ENCODE measurements at regions not wholly inside any gene's neighbourhood (a gene's known extent, or its start where the extent isn't known, plus 50 kb on each side); places are given as distances from the start of the nearest gene placed in this dataset.

- Histone ChIP-seq H3K4me2 (ENCODE audit: insufficient read depth, low read length) (no peak overlapping the region), H2AFZ (ENCODE audit: low read length) (no peak overlapping the region), H3K36me3 (ENCODE audit: insufficient read depth, low read length) (no peaks in the 10 kb centered on the region), H4K20me1 (ENCODE audit: insufficient read depth, low read length) (no peaks in the 10 kb centered on the region), H3K27ac (ENCODE audit: low read depth, low read length) (no peak overlapping the region), H3K27me3 (ENCODE audit: insufficient read depth, low read length) (no peaks in the 10 kb centered on the region), H3K79me2 (ENCODE audit: insufficient read depth, low read length) (no peaks in the 10 kb centered on the region), H3K9me3 (ENCODE audit: low read depth, low read length) (no peaks in the 10 kb centered on the region), H3K4me1 (ENCODE audit: insufficient read depth, low read length) (no peaks in the 10 kb centered on the region), H3K4me3 (ENCODE audit: insufficient read depth, low read length) (no peak overlapping the region)
- no peak for TF ChIP-seq CTCF (IDR thresholded peaks at IDR 0.05; ENCODE audit: extremely low read depth, low read depth, low read length)
- DNase-seq (ENCODE audit: insufficient read length, low spot score, missing footprints) = no peak
Observed at GRCh38 chr13:90783273-90783672, 564.2 kb upstream of the MIR17HG start.

GRCh38 chr13:90787007-90787406 lies 560.5 kb upstream of the MIR17HG start:
- H3K27me3 ChIP-seq (ENCODE audit: insufficient read depth, low read length) = no peaks in the 10 kb centered on the region
- TF ChIP-seq CTCF (IDR thresholded peaks at IDR 0.05; ENCODE audit: extremely low read depth, low read depth, low read length) = no peak
- no peak overlapping the region for H3K4me3 ChIP-seq (ENCODE audit: insufficient read depth, low read length)
- H3K9me3 ChIP-seq (ENCODE audit: low read depth, low read length) = no peaks in the 10 kb centered on the region
- no peaks in the 10 kb centered on the region for H3K36me3 ChIP-seq (ENCODE audit: insufficient read depth, low read length)
- no peak overlapping the region for H2AFZ ChIP-seq (ENCODE audit: low read length)
- no peak for DNase-seq (ENCODE audit: insufficient read length, low spot score, missing footprints)
- H4K20me1 ChIP-seq (ENCODE audit: insufficient read depth, low read length) = no peaks in the 10 kb centered on the region
- no peak overlapping the region for H3K27ac ChIP-seq (ENCODE audit: low read depth, low read length)
- no peak overlapping the region for H3K4me2 ChIP-seq (ENCODE audit: insufficient read depth, low read length)
- H3K4me1 ChIP-seq (ENCODE audit: insufficient read depth, low read length) = no peaks in the 10 kb centered on the region
- H3K79me2 ChIP-seq (ENCODE audit: insufficient read depth, low read length) = no peaks in the 10 kb centered on the region

- Histone ChIP-seq H4K20me1 (ENCODE audit: insufficient read depth, low read length) (no peaks in the 10 kb centered on the region), H3K36me3 (ENCODE audit: insufficient read depth, low read length) (no peaks in the 10 kb centered on the region), H3K4me2 (ENCODE audit: insufficient read depth, low read length) (no peak overlapping the region), H3K9me3 (ENCODE audit: low read depth, low read length) (no peaks in the 10 kb centered on the region), H3K27me3 (ENCODE audit: insufficient read depth, low read length) (no peaks in the 10 kb centered on the region), H3K4me3 (ENCODE audit: insufficient read depth, low read length) (no peak overlapping the region), H3K4me1 (ENCODE audit: insufficient read depth, low read length) (no peaks in the 10 kb centered on the region), H3K27ac (ENCODE audit: low read depth, low read length) (no peak overlapping the region), H3K79me2 (ENCODE audit: insufficient read depth, low read length) (no peaks in the 10 kb centered on the region), H2AFZ (ENCODE audit: low read length) (no peak overlapping the region)
- no peak for DNase-seq (ENCODE audit: insufficient read length, low spot score, missing footprints)
- no peak for TF ChIP-seq CTCF (IDR thresholded peaks at IDR 0.05; ENCODE audit: extremely low read depth, low read depth, low read length)
Observed at GRCh38 chr13:90792335-90792734, 555.2 kb upstream of the MIR17HG start.

GRCh38 chr13:90793261-90793820 lies 554.1 kb upstream of the MIR17HG start:
- DNase-seq (ENCODE audit: insufficient read length, low spot score, missing footprints) = no peak
- H3K36me3 ChIP-seq (ENCODE audit: insufficient read depth, low read length) = no peaks in the 10 kb centered on the region
- no peaks in the 10 kb centered on the region for H3K79me2 ChIP-seq (ENCODE audit: insufficient read depth, low read length)
- TF ChIP-seq CTCF (IDR thresholded peaks at IDR 0.05; ENCODE audit: extremely low read depth, low read depth, low read length) = no peak
- no peak overlapping the region for H3K4me3 ChIP-seq (ENCODE audit: insufficient read depth, low read length)
- no peaks in the 10 kb centered on the region for H4K20me1 ChIP-seq (ENCODE audit: insufficient read depth, low read length)
- H3K9me3 ChIP-seq (ENCODE audit: low read depth, low read length) = no peaks in the 10 kb centered on the region
- H3K27me3 ChIP-seq (ENCODE audit: insufficient read depth, low read length) = no peaks in the 10 kb centered on the region
- no peaks in the 10 kb centered on the region for H3K4me1 ChIP-seq (ENCODE audit: insufficient read depth, low read length)
- no peak overlapping the region for H3K27ac ChIP-seq (ENCODE audit: low read depth, low read length)
- no peak overlapping the region for H2AFZ ChIP-seq (ENCODE audit: low read length)
- H3K4me2 ChIP-seq (ENCODE audit: insufficient read depth, low read length) = no peak overlapping the region

Data from osteoblast (primary cell).